Inflammatory macrophage treated with lipopolysaccharide for 4 hours (primary cell): ENCODE measurements at regions not wholly inside any gene's neighbourhood (a gene's known extent, or its start where the extent isn't known, plus 50 kb on each side); places are given as distances from the start of the nearest gene placed in this dataset.
"Not testable (repeated sequence)": the region's sequence is repeated elsewhere in the genome, so short reads cannot be mapped to it uniquely, and the experiment has no call there.

Experiments used
- DNase-seq: peaks from one replicate; pipeline ENCODE4 v3.0.0-alpha.2; 2020

DNA sequence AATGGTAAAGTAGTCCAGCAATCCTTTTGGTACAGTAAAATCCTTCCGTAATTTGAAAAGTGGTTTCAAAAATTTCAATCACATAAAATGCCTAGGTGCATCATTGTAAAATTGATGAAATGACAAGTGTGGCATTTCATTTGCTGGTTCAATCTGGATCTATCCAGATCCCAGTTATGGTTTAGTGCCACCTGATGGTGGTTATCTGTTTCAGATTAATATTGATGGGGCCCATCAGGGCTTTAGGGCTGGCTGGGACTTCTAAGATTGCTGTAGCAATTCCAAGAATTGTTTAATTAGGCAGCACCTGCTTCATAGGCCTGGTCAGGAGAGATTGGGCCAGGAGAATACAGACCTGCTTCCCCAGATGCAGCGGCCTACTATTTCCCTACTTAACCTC, 55.5 kb upstream of the PIK3C3 start:
- no peak for DNase-seq

DNA sequence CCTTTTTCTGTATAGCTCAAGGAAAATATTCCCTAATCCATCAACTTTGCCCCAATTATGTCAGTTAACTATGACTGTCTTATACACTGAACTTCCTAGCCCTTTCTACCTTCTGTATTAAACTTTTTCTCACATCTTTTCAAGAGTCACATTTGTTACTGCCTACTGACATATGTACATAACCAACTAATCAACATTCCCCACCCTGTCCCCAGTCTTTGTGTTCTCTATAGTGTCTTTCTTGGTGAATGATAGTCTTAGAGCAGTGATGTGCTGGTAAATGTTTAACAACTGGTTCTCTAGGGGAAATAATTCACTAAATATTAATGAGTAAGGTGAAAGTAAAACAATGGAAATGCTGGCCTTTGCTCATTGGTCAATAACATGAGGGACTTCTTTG, 61.6 kb upstream of the PIK3C3 start:
- DNase-seq = no peak

DNA sequence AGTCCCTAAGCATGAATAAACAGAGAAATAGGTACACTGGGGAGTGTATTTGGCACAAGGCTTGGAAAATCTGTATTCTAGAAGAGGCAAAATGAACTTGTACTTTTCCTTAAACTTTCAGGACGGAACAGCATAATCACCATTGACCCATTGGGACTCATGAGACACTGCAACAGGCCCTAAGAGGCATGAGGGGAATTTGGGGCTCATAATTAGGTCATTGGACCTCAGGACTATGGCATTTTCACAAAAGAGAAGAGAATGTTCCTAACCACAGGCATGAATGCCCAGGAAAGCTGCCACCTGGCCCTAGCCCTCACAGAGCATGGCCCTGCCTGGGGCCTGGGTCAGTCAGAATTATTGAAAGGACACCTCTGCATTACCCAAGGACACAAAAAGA, 67.9 kb upstream of the PIK3C3 start:
- no peak for DNase-seq

DNA sequence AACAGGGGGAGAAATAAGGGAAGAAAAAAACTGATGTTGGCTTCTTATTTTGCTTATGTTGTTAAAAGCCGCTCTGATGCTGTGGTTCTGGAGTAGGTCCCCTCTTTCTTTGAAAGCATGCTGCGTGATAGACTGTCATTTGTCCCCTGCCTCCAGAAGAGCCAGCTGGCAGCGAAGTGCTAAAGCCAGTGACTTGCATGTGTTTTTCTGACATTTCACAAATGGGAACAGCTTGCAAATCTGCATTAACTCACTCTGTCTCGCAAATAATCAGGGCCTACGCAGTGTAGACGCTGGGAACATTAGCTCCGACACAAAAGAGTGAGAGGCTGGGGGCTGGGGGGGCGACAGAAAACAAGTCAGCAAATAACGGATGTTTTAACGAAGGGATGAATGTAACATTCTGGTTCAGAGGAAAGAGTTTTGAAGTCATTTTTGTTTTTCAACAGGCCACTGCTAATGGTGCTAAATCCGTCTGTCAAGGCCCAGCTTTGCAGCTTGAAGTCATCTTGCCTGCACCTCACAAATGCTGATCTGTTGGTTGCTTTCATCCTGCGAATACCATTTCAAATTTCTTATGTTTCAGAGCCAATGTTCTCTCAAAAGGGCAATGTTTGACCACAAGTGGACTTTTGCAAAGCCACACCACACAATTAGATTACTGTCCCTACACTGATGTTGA, 68.8 kb upstream of the PIK3C3 start:
- no peak for DNase-seq

DNA sequence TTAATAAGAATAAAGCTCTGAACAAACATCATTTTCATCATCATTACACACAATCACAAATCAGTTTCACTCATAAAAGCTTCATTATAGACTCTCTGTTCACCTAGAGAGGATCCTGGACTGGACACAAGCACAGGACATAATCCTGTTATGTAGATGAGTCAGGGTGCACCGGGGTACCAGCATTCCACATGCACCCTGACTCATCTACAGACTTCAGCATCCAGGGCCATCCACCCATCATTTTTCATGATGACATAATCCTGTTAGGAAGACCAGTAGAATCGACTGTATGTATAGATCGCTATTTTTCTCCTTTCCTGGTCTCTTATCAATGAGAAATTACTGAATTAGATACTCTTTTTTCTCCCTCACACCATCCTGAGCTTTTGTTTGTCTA, 73.7 kb upstream of the PIK3C3 start:
- no peak for DNase-seq

DNA sequence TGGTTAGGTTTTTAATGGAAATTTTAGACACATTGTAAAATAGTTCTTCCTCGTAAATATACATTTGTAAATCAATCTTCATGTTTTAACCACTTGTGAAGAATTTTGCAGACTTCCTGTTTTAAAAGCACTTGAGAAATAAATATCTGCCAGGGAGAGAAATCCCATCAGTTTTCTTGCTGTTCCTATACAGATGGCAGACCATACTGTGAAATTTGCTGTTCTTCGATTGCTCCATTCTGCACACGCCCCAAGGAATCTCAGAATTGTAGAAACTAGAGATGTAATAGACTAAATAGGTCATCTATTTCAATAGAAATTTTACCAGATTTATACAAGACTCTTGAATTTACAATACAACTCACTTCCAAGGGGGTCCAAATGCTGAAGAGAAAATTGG, 75.8 kb upstream of the PIK3C3 start:
- no peak for DNase-seq

DNA sequence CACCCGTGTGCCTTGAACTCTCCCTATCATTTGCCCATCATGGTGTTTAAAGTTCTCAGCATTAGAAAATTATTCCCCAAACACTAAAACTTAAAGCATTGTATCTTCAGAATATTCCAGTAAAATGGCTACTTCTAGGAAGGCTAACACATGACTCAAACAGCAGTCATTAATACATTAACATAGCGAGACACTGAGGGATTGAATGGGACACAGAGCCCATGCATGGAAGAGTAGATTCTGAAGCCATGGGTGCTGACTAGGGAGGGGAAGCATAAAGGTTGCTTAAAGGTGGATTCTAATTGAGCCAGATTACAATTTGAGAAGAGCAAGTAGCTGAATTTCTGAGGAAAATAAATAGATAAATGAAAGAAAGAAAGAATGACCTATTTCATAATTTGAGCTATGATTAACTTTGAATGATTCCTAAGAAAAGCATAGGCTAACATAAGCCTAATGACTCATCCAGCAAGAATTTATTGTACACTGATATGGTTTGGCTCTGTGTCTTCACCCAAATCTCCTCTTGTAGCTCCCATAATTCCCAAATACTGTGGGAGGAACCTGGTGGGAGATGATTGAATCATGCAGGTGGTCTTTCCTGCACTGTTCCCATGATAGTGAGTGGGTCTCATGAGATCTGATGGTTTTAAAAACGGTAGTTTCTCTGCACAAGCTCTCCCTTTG, 79.8 kb upstream of the PIK3C3 start:
- DNase-seq = no peak

DNA sequence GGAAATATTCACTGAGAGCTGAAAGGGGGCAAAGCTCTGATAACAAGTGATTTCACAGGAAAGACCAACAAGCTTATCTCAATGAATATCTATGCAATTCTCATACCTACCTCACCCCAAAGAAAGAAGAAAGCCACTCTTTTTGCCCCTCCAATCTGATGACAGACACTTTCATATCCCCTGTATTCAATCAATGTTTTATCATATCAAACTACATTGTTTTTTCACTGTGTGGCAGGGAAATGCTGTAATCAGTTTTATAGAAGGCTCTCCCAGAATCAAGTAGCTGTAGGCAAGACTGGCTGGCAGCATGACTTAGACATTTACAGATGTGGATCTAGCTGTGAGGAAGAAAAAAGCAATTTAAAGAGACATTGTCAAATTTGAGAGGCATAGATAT, 81.3 kb upstream of the PIK3C3 start:
- DNase-seq = no peak

DNA sequence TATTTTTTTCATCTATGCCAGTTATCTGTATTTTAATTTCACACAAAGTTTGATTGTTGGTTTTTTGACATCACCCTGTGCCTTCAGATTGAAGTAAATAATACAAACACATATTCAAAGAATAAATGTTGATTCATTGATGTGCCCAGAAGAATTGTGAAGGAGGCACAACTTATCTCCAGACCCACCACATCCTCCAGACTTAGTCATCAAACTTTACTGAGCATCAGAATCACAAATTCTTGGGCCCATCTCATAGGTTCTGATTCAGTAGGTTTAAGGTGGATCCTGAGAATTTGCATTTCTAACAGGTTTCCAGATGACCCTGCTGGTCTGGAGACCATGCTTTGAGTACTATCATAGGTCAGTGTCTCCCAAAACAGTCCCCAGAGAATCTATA, 82.8 kb upstream of the PIK3C3 start:
- no peak for DNase-seq

DNA sequence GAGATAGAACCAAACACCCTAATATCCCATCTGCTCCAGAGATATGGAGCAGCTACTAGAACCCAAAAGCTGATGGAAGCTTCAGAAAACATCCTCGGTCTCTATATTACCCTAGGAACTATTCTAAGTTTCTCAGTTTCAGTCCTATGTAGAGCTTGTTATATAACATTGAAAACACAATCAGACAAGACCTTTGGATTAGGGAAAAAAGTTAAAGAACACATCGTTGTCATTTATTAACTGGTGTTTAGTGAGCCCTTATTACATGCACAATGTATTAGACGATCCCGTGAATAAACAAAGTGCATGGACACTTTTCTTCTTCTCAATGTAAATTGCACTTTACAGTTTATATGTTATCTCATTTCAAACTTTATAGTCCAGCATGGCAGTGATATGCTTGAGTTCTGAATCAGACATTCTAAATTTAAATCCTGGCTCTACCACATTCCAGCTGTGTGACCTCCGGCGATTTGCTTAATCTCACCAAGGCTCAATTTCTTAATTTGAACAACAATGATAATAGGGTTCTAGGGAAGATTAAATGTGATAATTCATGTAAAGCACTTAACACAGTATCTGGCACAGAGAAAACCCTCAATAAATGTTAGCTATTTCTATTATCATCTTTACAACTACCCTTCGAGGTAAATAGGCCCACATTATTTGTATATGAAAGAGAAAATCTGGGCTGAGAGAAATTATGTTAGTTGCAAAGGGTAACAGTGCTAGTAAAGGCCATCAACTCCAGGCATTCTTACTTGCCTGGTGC, 83.6 kb upstream of the PIK3C3 start:
- DNase-seq = no peak

DNA sequence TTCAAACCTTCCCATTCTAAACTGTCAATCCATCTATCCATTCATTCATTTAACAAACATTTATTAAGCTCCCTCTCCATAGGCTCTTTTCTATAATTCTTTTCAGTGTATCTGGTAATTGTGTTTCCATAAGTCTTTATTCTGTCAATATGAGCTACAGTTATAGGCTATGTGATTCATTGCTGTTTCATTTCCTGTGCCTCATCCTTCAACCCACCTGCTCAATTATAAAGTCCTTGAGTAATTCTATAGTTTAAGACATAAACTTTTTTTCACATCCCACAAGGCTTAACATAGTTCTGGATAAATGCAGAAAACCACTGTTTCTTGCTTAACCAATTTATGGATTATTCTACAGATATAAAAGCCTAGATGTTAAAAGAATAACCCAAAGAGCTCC, 84.2 kb upstream of the PIK3C3 start:
- no peak for DNase-seq

DNA sequence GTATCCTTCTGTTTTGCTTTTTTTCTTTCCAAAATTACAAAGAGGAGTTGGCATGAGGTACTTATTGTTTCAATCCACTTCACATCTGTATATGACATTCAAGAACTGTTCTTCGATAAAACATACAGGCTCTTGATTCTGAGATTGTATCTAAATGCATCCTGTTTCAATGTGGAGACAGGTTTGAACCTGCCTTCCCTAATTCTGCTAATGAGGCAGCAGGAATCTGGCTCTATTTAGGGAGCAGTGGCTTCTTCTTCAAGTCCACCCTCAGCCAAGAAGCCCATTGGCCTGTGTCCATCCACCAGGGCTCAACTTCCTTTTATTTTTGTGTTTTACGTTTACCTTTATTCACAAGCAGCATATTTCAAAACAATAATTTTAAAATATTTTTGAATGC, 84.8 kb upstream of the PIK3C3 start:
- DNase-seq = no peak

DNA sequence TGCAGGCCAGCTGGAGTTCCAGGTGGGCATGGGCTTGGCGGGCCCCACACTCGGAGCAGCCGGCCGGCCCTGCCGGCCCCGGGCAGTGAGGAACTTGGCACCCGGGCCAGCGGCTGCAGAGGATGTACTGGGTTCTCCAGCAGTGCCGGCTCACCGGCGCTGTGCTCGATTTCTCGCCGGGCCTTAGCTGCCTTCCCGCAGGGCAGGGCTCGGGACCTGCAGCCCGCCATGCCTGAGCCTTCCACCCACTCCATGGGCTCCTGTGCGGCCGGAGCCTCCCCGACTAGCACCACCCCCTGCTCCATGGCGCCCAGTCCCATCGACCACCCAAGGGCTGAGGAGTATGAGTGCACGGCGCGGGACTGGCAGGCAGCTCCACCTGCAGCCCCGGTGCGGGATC, 89.2 kb upstream of the PIK3C3 start:
- DNase-seq = not testable (repeated sequence)

DNA sequence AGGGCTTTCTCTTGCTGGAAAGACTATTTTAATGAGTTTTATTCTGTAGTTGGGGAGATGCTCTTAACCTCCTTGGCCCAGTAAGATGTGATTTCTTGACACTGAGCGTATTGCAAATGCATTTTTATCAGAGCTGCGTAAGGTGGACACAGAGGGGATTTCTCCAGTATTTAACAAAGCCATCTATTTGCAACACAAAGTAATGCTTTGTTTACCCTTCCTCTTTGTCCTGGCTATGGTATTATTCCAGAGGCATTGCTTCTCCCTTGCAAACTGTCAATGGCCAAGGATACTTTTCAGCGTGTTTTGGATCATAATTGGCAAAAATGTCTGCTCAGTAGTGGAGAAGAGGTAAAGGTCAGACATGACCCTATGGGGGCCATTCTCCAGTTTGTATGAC, 90.8 kb upstream of the PIK3C3 start:
- DNase-seq = no peak

DNA sequence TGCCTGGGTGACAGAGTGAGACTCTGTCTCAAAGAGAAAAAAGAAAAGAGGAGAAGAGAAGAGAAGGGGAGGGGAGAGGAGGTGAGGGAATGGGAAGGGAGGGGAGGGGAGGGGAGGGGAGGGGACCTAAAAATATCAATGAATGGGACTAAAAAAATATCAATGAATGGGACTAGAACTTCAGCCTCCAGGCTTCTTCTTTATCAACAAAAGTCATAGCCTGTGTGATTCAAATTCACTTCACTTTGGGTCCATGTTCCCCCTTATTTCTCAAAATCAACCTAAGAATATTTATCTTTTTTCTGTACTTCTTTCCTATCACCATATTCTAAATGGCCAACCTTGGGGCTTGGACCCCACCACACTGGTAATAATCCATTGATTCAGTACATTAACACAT, 92.1 kb upstream of the PIK3C3 start:
- DNase-seq = no peak

DNA sequence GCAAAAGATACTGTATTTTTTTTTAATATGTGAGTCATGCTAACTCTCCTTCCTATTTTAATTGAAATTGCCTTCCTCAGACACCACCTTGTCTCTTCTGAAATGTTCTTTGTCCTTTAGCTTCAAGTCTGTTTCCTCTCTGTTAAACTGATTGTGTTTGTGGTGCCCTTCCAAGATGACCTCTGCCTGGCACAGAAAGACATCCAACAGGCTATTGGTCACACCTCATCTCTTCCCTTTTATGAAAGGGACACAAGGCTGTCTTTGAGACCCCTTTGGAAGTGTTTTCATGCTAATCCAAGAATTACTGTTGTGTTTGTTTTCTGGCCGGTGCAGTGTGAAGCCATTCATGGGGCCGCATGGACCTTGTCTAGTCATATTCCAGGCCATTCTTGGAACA, 94.0 kb upstream of the PIK3C3 start:
- DNase-seq = no peak

DNA sequence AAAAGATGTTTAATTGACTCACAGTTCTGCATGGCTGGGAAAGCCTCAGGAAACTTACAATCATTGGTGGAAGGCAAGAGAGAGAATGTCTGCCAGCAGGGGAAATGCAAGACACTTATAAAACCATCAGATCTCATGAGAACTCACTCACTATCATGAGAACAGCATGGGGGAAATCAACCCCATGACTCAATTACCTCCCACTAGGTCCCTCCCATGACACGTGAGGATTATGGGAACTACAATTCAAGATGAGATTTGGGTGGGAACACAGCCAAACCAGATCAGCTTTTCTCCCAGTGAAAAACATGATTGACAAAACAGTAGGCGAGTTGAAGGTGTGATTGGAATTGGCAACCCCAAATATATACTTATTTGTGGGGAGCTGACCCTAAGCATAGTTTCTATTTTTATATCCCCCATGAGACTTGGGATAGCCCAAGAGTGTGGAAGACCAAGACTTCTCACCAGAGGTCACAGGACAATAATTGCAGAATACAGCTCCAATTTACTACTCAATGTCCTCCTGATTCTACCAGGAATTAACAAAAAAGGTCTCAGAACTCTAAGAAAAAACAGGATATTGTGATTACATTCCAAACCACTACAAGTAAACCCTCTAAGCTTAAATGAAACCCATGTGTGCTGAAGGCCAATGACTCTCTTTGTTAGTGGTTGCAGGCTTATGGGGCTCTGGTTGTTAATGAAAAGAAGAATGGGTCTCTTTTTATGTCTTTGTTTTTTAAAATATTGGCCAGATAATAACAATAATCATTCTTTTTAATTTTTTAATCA, 96.1 kb upstream of the PIK3C3 start:
- no peak for DNase-seq

DNA sequence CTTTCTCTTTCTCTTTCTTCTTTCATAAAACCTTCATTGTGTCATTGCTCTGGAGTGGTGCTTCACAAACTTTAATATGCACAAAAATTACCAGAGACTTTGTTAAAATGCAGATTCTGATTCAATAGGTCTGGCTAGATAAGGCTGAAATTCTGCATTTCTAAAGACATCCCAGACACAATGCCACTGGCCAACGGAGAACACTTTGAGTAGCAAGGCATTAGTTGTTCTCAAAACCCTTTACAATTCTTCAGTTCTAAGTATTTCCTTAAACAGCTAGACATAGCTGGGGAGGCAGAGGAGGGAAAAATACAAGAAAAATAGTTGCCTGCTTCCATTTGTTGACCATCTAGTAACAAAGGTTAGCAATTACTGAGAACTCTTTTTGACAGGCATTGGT, 101.8 kb upstream of the PIK3C3 start:
- DNase-seq = no peak

DNA sequence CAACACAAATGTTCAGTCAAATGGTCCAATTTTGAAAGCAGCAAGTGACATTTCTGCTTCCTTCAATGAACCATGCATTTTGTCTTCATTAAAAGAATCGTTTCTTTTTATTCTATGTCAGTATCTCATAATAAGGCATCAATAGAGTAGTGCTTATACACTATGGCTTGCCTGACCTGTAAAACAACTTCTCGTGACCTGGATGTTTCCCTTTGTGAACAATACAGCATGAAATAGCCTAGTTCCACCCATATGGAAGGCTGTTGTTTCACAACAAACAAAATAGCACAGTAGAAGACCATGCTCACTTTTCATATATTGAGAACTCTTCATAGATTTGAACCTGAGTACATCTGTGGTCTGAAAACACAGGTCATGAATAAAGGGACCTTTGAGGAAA, 104.3 kb upstream of the PIK3C3 start:
- DNase-seq = no peak

DNA sequence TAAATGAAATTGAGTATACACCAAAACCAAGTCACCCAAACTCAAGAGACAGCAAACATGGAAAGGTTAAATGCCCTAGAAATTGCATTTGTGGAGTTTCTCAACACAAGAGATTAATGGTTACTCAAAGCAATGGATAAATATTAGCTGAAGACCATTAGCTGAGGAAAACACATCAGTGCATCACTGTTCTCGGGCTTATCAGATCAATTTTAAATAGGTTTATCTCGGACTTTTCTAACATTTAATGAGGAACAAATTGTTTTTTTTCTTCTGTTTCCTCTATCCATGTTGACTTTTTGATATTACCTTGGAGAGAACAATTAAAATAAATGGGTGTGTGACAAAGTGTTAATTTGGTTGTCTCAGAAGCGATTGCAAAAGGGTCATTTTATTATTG, 105.4 kb upstream of the PIK3C3 start:
- DNase-seq = no peak

DNA sequence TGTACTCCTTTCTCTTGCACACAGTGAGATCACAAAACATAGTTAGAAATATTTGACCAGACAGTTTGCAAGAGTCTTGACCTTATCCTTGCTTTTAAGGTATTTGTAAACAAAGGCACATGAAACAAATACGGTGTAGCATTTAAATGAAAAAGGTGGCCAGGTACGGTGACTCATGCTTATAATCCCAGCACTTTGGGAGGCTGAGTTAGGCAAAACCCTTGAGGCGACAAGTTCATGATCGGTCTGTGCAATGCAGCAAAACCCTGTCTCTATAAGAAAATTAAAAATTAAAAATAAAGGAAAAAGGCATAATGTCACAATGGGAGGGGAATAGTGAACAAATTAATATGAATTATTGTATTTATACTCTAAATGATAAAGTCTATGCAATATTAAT, 109.5 kb upstream of the PIK3C3 start:
- no peak for DNase-seq

DNA sequence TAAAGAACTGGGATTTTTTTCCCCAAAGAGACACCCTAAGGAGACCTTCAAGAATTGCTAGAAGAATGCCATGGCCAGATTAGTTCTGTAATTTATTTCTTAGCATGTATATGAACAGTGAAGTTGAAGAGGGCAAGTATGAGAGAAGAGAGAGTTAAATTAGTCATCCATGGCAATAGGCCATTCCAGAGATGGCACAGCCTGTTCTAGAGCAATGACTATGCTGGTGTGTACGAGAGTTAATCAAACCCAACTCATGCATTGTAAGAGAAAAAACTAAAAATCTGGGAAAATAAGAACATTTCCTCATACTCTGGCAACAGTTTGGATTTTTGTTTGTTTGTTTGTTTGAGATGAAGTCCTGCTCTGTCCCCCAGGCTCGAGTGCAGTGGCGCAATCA, 112.1 kb upstream of the PIK3C3 start:
- no peak for DNase-seq
